Tibial nerve (tissue), 4 donors: ENCODE measurements at regions not wholly inside any gene's neighbourhood (a gene's known extent, or its start where the extent isn't known, plus 50 kb on each side); places are given as distances from the start of the nearest gene placed in this dataset.

ENCODE experiments used
- DNase-seq, 2 donors: peaks; one replicate each; pipeline ENCODE4 v3.0.0-alpha.2; 2019; ENCODE audit warnings: low spot score in 2 of 2
- H3K27ac ChIP-seq, 4 donors: fragments of 200-600 bp; sonication (generic) in 3 of 4; one replicate each; pipeline ENCODE4 v1.5.1; 2017 to 2019; ENCODE audit warnings: mild to moderate bottlenecking in 1 of 4
- H3K27me3 ChIP-seq, 2 donors: fragments of 200-600 bp; sonication (generic) in 1 of 2; one replicate each; pipeline versions ENCODE4 v1.5.1 to v1.6.0; 2017 to 2019
- H3K36me3 ChIP-seq, 3 donors: fragments of 200-600 bp; sonication (generic); one replicate each; pipeline ENCODE4 v1.5.1; 2018 to 2019
- H3K4me1 ChIP-seq, 4 donors: fragments of 200-600 bp; sonication (generic) in 3 of 4; one replicate each; pipeline ENCODE4 v1.5.1; 2017 to 2019
- H3K4me3 ChIP-seq, 4 donors: fragments of 200-600 bp; sonication (generic) in 3 of 4; one replicate each; pipeline ENCODE4 v1.5.1; 2017 to 2019; ENCODE audit warnings: mild to moderate bottlenecking in 1 of 4, moderate library complexity in 1 of 4
- H3K9me3 ChIP-seq, 4 donors: fragments of 200-600 bp; sonication (generic) in 3 of 4; one replicate each; pipeline ENCODE4 v1.5.1; 2017 to 2019
- CTCF ChIP-seq, 5 experiments: fragments of 200-600 bp in 3 of 5; fragments of 450-650 bp in 2 of 5; sonication (generic) in 3 of 5; IDR thresholded peaks; one replicate each; pipeline ENCODE4 v1.5.1; 2016 to 2019; ENCODE audit warnings: antibody characterized with exemption in 5 of 5, mild to moderate bottlenecking in 3 of 5, moderate library complexity in 2 of 5
- EP300 ChIP-seq, 2 donors: sonication (generic); formaldehyde crosslinking; IDR thresholded peaks; one replicate each; pipeline ENCODE4 v1.6.1; 2017; ENCODE audit warnings: antibody characterized with exemption in 2 of 2, mild to moderate bottlenecking in 1 of 2
- POLR2A ChIP-seq, 2 donors: fragments of 450-650 bp; IDR thresholded peaks; one replicate each; pipeline ENCODE4 v1.6.1; 2017; ENCODE audit warnings: antibody characterized with exemption in 2 of 2, mild to moderate bottlenecking in 2 of 2, moderate library complexity in 2 of 2
- WGBS, 2 donors: methylation state at CpG; one replicate each; pipeline ENCODE4 v1.1.5; 2018; 5-methylcytosine and 5-hydroxymethylcytosine counted together

GRCh38 chr6:100959280-100959679, 78.2 kb upstream of the ASCC3 start:
- no peaks in the 10 kb centered on the region for H3K36me3 ChIP-seq
- no peaks in the 10 kb centered on the region for H3K4me1 ChIP-seq
- 90 to 91% methylated on average over 3 of the region's 3 CpGs for WGBS, 2 donors
- no peak overlapping the region for H3K27ac ChIP-seq
- no peak for DNase-seq
- H3K27me3 ChIP-seq = no peaks in the 10 kb centered on the region
- no peaks in the 10 kb centered on the region for H3K9me3 ChIP-seq
- TF ChIP-seq CTCF (IDR thresholded peaks at IDR 0.05) = no peak
- no peak for TF ChIP-seq POLR2A (IDR thresholded peaks at IDR 0.05)
- TF ChIP-seq EP300 (IDR thresholded peaks at IDR 0.05) = no peak
- no peak overlapping the region for H3K4me3 ChIP-seq

- H3K27ac ChIP-seq = no peak overlapping the region
- WGBS, 2 donors = 72 to 74% methylated on average over 1 of the region's 1 CpG
- TF ChIP-seq CTCF (IDR thresholded peaks at IDR 0.05) (no peak), POLR2A (IDR thresholded peaks at IDR 0.05) (no peak), EP300 (IDR thresholded peaks at IDR 0.05) (no peak)
Observed at GRCh38 chr6:100962466-100962865, 81.3 kb upstream of the ASCC3 start.

GRCh38 chr6:100965067-100965466, 83.9 kb upstream of the ASCC3 start:
- Histone ChIP-seq H3K9me3 (no peaks in the 10 kb centered on the region), H3K27me3 (no peaks in the 10 kb centered on the region), H3K4me3 (no peak overlapping the region), H3K4me1 (no peaks in the 10 kb centered on the region), H3K36me3 (no peaks in the 10 kb centered on the region), H3K27ac (no peak overlapping the region)
- TF ChIP-seq POLR2A (IDR thresholded peaks at IDR 0.05) (no peak), EP300 (IDR thresholded peaks at IDR 0.05) (no peak), CTCF (IDR thresholded peaks at IDR 0.05) (no peak)
- DNase-seq = no peak

More at GRCh38 chr6:100962466-100962865, 81.3 kb upstream of the ASCC3 start:
- Histone ChIP-seq H3K4me3 (no peak overlapping the region), H3K27me3 (no peaks in the 10 kb centered on the region), H3K9me3 (no peaks in the 10 kb centered on the region), H3K36me3 (no peaks in the 10 kb centered on the region), H3K4me1 (no peaks in the 10 kb centered on the region)
- DNase-seq = no peak

- H3K4me3 ChIP-seq = no peak overlapping the region
Observed at GRCh38 chr6:100968949-100969348, 87.8 kb upstream of the ASCC3 start.

GRCh38 chr6:100979267-100979666, 98.1 kb upstream of the ASCC3 start:
- DNase-seq = no peak
- no peak overlapping the region for H3K27ac ChIP-seq
- H3K4me3 ChIP-seq = no peak overlapping the region
- WGBS, 2 donors = 53 to 57% methylated on average over 4 of the region's 4 CpGs
- H3K4me1 ChIP-seq = no peaks in the 10 kb centered on the region
- no peaks in the 10 kb centered on the region for H3K36me3 ChIP-seq
- no peaks in the 10 kb centered on the region for H3K27me3 ChIP-seq
- H3K9me3 ChIP-seq = peaks cover 0 to 18% (median 0%) of the 10 kb centered on the region in 4 donors
- no peak for TF ChIP-seq POLR2A (IDR thresholded peaks at IDR 0.05)
- TF ChIP-seq EP300 (IDR thresholded peaks at IDR 0.05) = no peak
- TF ChIP-seq CTCF (IDR thresholded peaks at IDR 0.05) = no peak

More at GRCh38 chr6:100968949-100969348, 87.8 kb upstream of the ASCC3 start:
- no peak overlapping the region for H3K27ac ChIP-seq
- DNase-seq = no peak
- no peak for TF ChIP-seq EP300 (IDR thresholded peaks at IDR 0.05)
- TF ChIP-seq CTCF (IDR thresholded peaks at IDR 0.05) = no peak
- no peak for TF ChIP-seq POLR2A (IDR thresholded peaks at IDR 0.05)
- H3K9me3 ChIP-seq = peaks cover 0 to 10% (median 0%) of the 10 kb centered on the region in 4 donors
- no peaks in the 10 kb centered on the region for H3K4me1 ChIP-seq
- no peaks in the 10 kb centered on the region for H3K27me3 ChIP-seq
- H3K36me3 ChIP-seq = no peaks in the 10 kb centered on the region
- 79 to 86% methylated on average over 5 to 6 of the region's 6 CpGs for WGBS, 2 donors
